PFSK-1 (cell line): ENCODE measurements at regions not wholly inside any gene's neighbourhood (a gene's known extent, or its start where the extent isn't known, plus 50 kb on each side); places are given as distances from the start of the nearest gene placed in this dataset.

Experiments used
- FOXP2 ChIP-seq: optimal IDR thresholded peaks from 2 replicates; pipeline ENCODE3; 2011; ENCODE audit warnings: borderline replicate concordance, control low read depth, inconsistent platforms; ENCODE audit not compliant: insufficient read depth; ENCODE audit errors: extremely low read length, extremely low read depth
- POLR2AphosphoS5 ChIP-seq: IDR thresholded peaks from 2 replicates; pipeline ENCODE4 v1.6.1; 2012; ENCODE audit warnings: low read depth, mild to moderate bottlenecking, control low read depth, low read length, moderate library complexity
- REST ChIP-seq, 2 experiments: IDR thresholded peaks; 2 replicates each; pipeline versions ENCODE4 v1.6.1 to v1.8.0; 2011 to 2012; ENCODE audit warnings: low read depth in 2 of 2, low read length in 2 of 2, control low read depth in 1 of 2, inconsistent platforms in 1 of 2, mild to moderate bottlenecking in 1 of 2, moderate library complexity in 1 of 2; ENCODE audit not compliant: insufficient read depth in 1 of 2
- SIN3A ChIP-seq: IDR thresholded peaks from 2 replicates; pipeline ENCODE4 v1.6.1; 2012; ENCODE audit warnings: mild to moderate bottlenecking, low read length, moderate library complexity, borderline replicate concordance; ENCODE audit not compliant: insufficient read depth
- TAF1 ChIP-seq: IDR thresholded peaks from 2 replicates; pipeline ENCODE4 v1.6.1; 2012; ENCODE audit warnings: low read length, control low read depth, borderline replicate concordance; ENCODE audit not compliant: insufficient read depth

DNA sequence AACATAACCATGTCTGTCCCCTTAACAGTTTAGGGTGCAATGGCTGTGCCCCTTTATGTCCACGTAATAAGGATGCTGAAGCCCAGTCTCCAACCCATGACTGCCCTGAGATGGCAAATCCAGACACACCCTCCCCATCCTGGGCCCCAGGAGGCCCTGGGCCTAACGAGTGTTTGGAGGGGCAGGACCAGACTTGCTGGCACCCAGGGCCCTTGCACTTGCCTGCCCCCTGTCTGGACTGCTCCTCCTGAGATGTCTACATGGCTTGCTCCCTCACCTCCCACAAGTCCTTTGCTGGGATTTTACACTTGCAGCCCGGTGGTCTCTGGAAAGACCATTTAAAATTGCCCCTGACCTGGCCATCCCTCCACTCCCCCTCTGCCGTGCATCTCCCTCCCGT is 132.2 kb upstream of the NECTIN1 start:
- TF ChIP-seq TAF1 = no peak
- TF ChIP-seq FOXP2 = no peak
- no peak for TF ChIP-seq POLR2AphosphoS5
- no peak for TF ChIP-seq REST (IDR thresholded peaks at IDR 0.05; ENCODE audit: insufficient read depth in 1 of 2, low read depth in 2 of 2, low read length in 2 of 2)
- no peak for TF ChIP-seq SIN3A

DNA sequence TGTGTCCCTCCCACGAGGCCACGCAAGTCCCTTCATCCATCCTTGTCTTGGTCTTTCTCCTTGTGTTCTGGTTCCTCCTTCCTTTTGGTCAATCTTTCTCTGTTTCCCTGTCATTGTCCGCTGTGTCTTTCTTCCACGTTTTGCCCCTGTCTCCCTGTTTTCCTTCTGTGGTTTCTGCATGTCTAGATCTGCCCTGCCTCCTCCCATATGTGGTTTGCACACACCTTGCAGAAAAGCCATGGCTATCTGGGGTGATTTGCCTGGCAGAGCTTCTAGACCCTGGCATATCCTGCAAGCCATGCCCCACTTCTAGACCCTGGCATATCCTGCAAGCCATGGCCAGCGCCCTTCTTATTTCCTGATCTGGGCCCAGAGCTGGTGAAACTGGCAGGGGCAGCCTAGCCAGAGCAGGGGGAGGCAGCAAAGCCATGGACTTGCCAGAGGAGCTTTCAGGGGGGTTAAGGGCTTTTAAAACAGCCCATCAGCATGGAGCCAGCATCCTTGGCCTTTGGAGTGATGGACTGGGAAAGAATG is 131.6 kb upstream of the NECTIN1 start:
- TF ChIP-seq FOXP2 (no peak), POLR2AphosphoS5 (no peak), SIN3A (no peak), TAF1 (no peak), REST (IDR thresholded peaks at IDR 0.05; ENCODE audit: insufficient read depth in 1 of 2, low read depth in 2 of 2, low read length in 2 of 2) (no peak)

- TF ChIP-seq SIN3A = no peak
- no peak for TF ChIP-seq POLR2AphosphoS5
Observed at GRCh38 chr11:119859684-119860083, 130.7 kb upstream of the NECTIN1 start.

- no peak for TF ChIP-seq REST (IDR thresholded peaks at IDR 0.05; ENCODE audit: insufficient read depth in 1 of 2, low read depth in 2 of 2, low read length in 2 of 2)
- no peak for TF ChIP-seq POLR2AphosphoS5
- no peak for TF ChIP-seq TAF1
- no peak for TF ChIP-seq FOXP2
- no peak for TF ChIP-seq SIN3A
Observed at GRCh38 chr11:119858288-119858687, 129.3 kb upstream of the NECTIN1 start.

DNA sequence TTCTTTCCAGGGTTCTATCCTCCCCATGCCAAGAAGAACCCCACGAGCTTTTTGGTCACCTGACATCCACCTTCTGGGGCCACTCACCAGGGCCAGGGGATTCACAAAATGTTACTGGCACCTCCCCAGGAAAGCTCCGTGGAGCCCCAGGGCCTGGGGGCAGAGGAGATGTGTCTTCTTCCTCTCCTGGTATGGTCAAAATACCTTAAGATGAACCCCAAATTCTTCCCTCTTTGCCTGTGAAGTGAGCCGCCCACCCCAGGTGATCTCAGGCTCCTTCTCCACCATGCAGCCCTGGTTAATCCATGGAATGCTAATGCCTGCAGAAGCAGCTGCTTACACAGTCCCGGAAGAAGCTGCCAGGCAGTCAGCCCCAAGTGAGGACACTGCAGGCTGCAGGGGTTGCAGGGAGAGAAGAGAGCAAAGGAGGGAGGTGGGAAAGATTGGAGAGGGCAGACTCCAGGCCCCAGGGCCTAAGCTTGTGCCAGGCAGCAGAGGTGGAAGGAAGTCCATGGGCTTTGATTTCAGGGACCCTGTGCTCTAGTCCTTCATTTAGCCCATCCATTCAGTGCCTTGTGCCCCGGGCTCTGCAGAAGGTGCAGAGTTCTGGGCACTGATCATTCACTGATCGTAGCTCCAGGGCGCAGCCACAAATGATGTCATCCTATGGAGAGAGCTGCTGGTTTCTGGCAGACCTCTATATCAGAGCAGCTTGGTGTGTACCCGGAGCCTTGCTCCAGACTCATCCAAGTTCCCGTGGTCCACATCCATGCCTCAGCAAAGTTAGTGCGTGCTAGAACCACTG is 127.9 kb upstream of the NECTIN1 start:
- TF ChIP-seq FOXP2 (no peak), SIN3A (no peak), POLR2AphosphoS5 (no peak), TAF1 (no peak), REST (IDR thresholded peaks at IDR 0.05; ENCODE audit: insufficient read depth in 1 of 2, low read depth in 2 of 2, low read length in 2 of 2) (no peak)
